ENCODE measurements at regions not wholly inside any gene's neighbourhood (a gene's known extent, or its start where the extent isn't known, plus 50 kb on each side); places are given as distances from the start of the nearest gene placed in this dataset.

- Mint-ChIP-seq H3K4me3 (ENCODE audit: unreplicated experiment) (no peak overlapping the region), H3K9me3 (ENCODE audit: unreplicated experiment) (no peaks in the 10 kb centered on the region), H3K27ac (ENCODE audit: unreplicated experiment) (no peak overlapping the region), H3K4me1 (ENCODE audit: unreplicated experiment) (no peaks in the 10 kb centered on the region), H3K36me3 (ENCODE audit: low read depth, unreplicated experiment) (no peaks in the 10 kb centered on the region), H3K27me3 (ENCODE audit: unreplicated experiment) (no peaks in the 10 kb centered on the region)
- no peak for DNase-seq (ENCODE audit: low spot score)
- no peak for TF ChIP-seq CTCF (IDR thresholded peaks at IDR 0.05; ENCODE audit: unreplicated experiment)
Observed at GRCh38 chr11:104435494-104435893, 271.5 kb upstream of the PDGFD start.

GRCh38 chr11:104433751-104434150 lies 269.8 kb upstream of the PDGFD start:
- H3K4me1 Mint-ChIP-seq (ENCODE audit: unreplicated experiment) = no peaks in the 10 kb centered on the region
- no peaks in the 10 kb centered on the region for H3K27me3 Mint-ChIP-seq (ENCODE audit: unreplicated experiment)
- H3K4me3 Mint-ChIP-seq (ENCODE audit: unreplicated experiment) = no peak overlapping the region
- DNase-seq (ENCODE audit: low spot score) = no peak
- TF ChIP-seq CTCF (IDR thresholded peaks at IDR 0.05; ENCODE audit: unreplicated experiment) = no peak
- no peaks in the 10 kb centered on the region for H3K36me3 Mint-ChIP-seq (ENCODE audit: low read depth, unreplicated experiment)
- H3K9me3 Mint-ChIP-seq (ENCODE audit: unreplicated experiment) = no peaks in the 10 kb centered on the region
- no peak overlapping the region for H3K27ac Mint-ChIP-seq (ENCODE audit: unreplicated experiment)

GRCh38 chr11:104432981-104433380 lies 269.0 kb upstream of the PDGFD start:
- Mint-ChIP-seq H3K4me1 (ENCODE audit: unreplicated experiment) (no peaks in the 10 kb centered on the region), H3K36me3 (ENCODE audit: low read depth, unreplicated experiment) (no peaks in the 10 kb centered on the region), H3K27ac (ENCODE audit: unreplicated experiment) (no peak overlapping the region), H3K9me3 (ENCODE audit: unreplicated experiment) (no peaks in the 10 kb centered on the region), H3K27me3 (ENCODE audit: unreplicated experiment) (no peaks in the 10 kb centered on the region), H3K4me3 (ENCODE audit: unreplicated experiment) (no peak overlapping the region)
- no peak for TF ChIP-seq CTCF (IDR thresholded peaks at IDR 0.05; ENCODE audit: unreplicated experiment)
- no peak for DNase-seq (ENCODE audit: low spot score)

- no peaks in the 10 kb centered on the region for H3K36me3 Mint-ChIP-seq (ENCODE audit: low read depth, unreplicated experiment)
- no peaks in the 10 kb centered on the region for H3K4me1 Mint-ChIP-seq (ENCODE audit: unreplicated experiment)
- no peaks in the 10 kb centered on the region for H3K27me3 Mint-ChIP-seq (ENCODE audit: unreplicated experiment)
- no peaks in the 10 kb centered on the region for H3K9me3 Mint-ChIP-seq (ENCODE audit: unreplicated experiment)
- no peak for DNase-seq (ENCODE audit: low spot score)
- TF ChIP-seq CTCF (IDR thresholded peaks at IDR 0.05; ENCODE audit: unreplicated experiment) = no peak
- H3K4me3 Mint-ChIP-seq (ENCODE audit: unreplicated experiment) = no peak overlapping the region
- no peak overlapping the region for H3K27ac Mint-ChIP-seq (ENCODE audit: unreplicated experiment)
Observed at GRCh38 chr11:104432526-104432925, 268.6 kb upstream of the PDGFD start.

GRCh38 chr11:104422324-104422944 lies 258.5 kb upstream of the PDGFD start:
- no peaks in the 10 kb centered on the region for H3K27me3 Mint-ChIP-seq (ENCODE audit: unreplicated experiment)

More at GRCh38 chr11:104422324-104422944, 258.5 kb upstream of the PDGFD start:
- TF ChIP-seq CTCF (IDR thresholded peaks at IDR 0.05; ENCODE audit: unreplicated experiment) = no peak
- no peaks in the 10 kb centered on the region for H3K36me3 Mint-ChIP-seq (ENCODE audit: low read depth, unreplicated experiment)
- H3K27ac Mint-ChIP-seq (ENCODE audit: unreplicated experiment) = no peak overlapping the region
- no peaks in the 10 kb centered on the region for H3K9me3 Mint-ChIP-seq (ENCODE audit: unreplicated experiment)
- H3K4me3 Mint-ChIP-seq (ENCODE audit: unreplicated experiment) = no peak overlapping the region
- no peak for DNase-seq (ENCODE audit: low spot score)
- no peaks in the 10 kb centered on the region for H3K4me1 Mint-ChIP-seq (ENCODE audit: unreplicated experiment)
